Ecto neural progenitor cell (in vitro differentiated cells): ENCODE measurements at regions not wholly inside any gene's neighbourhood (a gene's known extent, or its start where the extent isn't known, plus 50 kb on each side); places are given as distances from the start of the nearest gene placed in this dataset.
"Not testable (repeated sequence)": the region's sequence is repeated elsewhere in the genome, so short reads cannot be mapped to it uniquely, and the experiment has no call there.

Source experiments
- DNase-seq: peaks from one replicate; pipeline ENCODE4 v3.0.0-alpha.2; 2018; ENCODE audit warnings: low spot score

GRCh38 chr4:81314897-81315470 is 100.0 kb upstream of the PRKG2 start:
- DNase-seq = no peak

GRCh38 chr4:81314196-81314896 is 99.3 kb upstream of the PRKG2 start:
- no peak for DNase-seq

GRCh38 chr4:81307991-81308390 is 93.0 kb upstream of the PRKG2 start:
- no peak for DNase-seq

- no peak for DNase-seq
These were observed 89.8 kb upstream of the PRKG2 start for GRCh38 chr4:81304871-81305270.

- DNase-seq = not testable (repeated sequence)
These were observed 85.3 kb upstream of the PRKG2 start for GRCh38 chr4:81300352-81300751.

- no peak for DNase-seq
These were observed 75.8 kb upstream of the PRKG2 start for GRCh38 chr4:81290813-81291212.

GRCh38 chr4:81287101-81287500 is 72.1 kb upstream of the PRKG2 start:
- DNase-seq = no peak

GRCh38 chr4:81282131-81282530 is 67.1 kb upstream of the PRKG2 start:
- no peak for DNase-seq

GRCh38 chr4:81274460-81274859 is 59.4 kb upstream of the PRKG2 start:
- DNase-seq = no peak

GRCh38 chr4:81272671-81273070 is 57.6 kb upstream of the PRKG2 start:
- no peak for DNase-seq
